Stomach (tissue), 4 donors: ENCODE measurements at regions not wholly inside any gene's neighbourhood (a gene's known extent, or its start where the extent isn't known, plus 50 kb on each side); places are given as distances from the start of the nearest gene placed in this dataset.

ENCODE experiments used
- EP300 ChIP-seq: sonication (generic); formaldehyde crosslinking; IDR thresholded peaks from one replicate; pipeline ENCODE4 v1.6.1; 2017; ENCODE audit warnings: antibody characterized with exemption
- POLR2A ChIP-seq, 4 donors: fragments of 450-650 bp; IDR thresholded peaks; one replicate each; pipeline ENCODE4 v1.6.1; 2016; ENCODE audit warnings: antibody characterized with exemption in 4 of 4, control low read depth in 2 of 4, mild to moderate bottlenecking in 1 of 4, moderate library complexity in 1 of 4
- POLR2AphosphoS5 ChIP-seq, 3 donors: sonication (generic); formaldehyde crosslinking; IDR thresholded peaks; one replicate each; pipeline ENCODE4 v1.6.1; 2016; ENCODE audit warnings: antibody characterized with exemption in 3 of 3
- TF ChIP-seq, protein P1 (sequence below), 7 experiments: fragments of 450-650 bp in 4 of 7; fragments of 200-600 bp in 3 of 7; sonication (generic) in 3 of 7; IDR thresholded peaks; one replicate each; pipeline ENCODE4 v1.5.1; 2016 to 2019; ENCODE audit warnings: antibody characterized with exemption in 7 of 7, control low read depth in 2 of 7, mild to moderate bottlenecking in 1 of 7

DNA sequence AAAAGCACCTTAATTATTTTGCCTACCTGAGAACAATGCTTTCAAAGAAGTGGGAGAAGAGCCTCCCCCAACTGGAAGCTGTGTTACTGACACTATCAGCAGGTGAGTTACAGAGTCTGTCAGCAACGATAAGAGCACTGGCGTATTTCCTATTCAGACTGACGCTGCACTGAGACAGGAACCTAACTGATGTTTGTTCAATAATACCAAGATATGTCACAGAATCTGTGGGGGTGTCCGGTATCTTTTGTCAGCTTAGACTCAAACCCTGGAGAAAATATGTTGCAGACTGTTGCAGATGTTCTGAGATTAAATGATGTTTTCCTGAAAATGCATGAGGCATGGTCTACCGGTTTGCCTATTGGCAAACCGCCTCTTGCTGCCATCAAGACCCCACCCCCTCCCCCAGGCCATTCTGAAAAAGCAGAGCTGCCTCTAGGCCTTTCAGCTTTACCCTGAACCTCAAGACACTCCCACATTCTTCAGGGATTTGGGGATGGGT is 115.2 kb upstream of the KIT start:
- TF ChIP-seq POLR2A (IDR thresholded peaks at IDR 0.05) (no peak), POLR2AphosphoS5 (IDR thresholded peaks at IDR 0.05) (peak in 1 of 3 donors; percentile 4), EP300 (no peak)
- TF ChIP-seq, protein P1, sequence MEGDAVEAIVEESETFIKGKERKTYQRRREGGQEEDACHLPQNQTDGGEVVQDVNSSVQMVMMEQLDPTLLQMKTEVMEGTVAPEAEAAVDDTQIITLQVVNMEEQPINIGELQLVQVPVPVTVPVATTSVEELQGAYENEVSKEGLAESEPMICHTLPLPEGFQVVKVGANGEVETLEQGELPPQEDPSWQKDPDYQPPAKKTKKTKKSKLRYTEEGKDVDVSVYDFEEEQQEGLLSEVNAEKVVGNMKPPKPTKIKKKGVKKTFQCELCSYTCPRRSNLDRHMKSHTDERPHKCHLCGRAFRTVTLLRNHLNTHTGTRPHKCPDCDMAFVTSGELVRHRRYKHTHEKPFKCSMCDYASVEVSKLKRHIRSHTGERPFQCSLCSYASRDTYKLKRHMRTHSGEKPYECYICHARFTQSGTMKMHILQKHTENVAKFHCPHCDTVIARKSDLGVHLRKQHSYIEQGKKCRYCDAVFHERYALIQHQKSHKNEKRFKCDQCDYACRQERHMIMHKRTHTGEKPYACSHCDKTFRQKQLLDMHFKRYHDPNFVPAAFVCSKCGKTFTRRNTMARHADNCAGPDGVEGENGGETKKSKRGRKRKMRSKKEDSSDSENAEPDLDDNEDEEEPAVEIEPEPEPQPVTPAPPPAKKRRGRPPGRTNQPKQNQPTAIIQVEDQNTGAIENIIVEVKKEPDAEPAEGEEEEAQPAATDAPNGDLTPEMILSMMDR (IDR thresholded peaks at IDR 0.05), result no peak
